GM12892 (cell line): ENCODE measurements at regions not wholly inside any gene's neighbourhood (a gene's known extent, or its start where the extent isn't known, plus 50 kb on each side); places are given as distances from the start of the nearest gene placed in this dataset.

ENCODE experiments used
- DNase-seq: peaks from one replicate; pipeline ENCODE4 v3.0.0; 2011; ENCODE audit not compliant: insufficient read length
- FAIRE-seq: peaks from 2 replicates; lab custom pipeline; 2011; peaks lifted over from hg19 to GRCh38; lab: Jason Lieb, UNC
- POLR2A ChIP-seq: IDR thresholded peaks from 2 replicates; pipeline ENCODE4 v1.6.1; 2011; ENCODE audit warnings: low read depth, low read length, control low read depth
- POLR2AphosphoS5 ChIP-seq: IDR thresholded peaks from 2 replicates; pipeline ENCODE4 v1.6.1; 2011; ENCODE audit warnings: low read depth, low read length, control low read depth
- TAF1 ChIP-seq: IDR thresholded peaks from 2 replicates; pipeline ENCODE4 v1.6.1; 2011; ENCODE audit warnings: low read depth, mild to moderate bottlenecking, control low read depth, low read length, borderline replicate concordance

- TF ChIP-seq POLR2A = no peak
- TF ChIP-seq TAF1 = no peak
- TF ChIP-seq POLR2AphosphoS5 = no peak
- DNase-seq (no peak), FAIRE-seq (no peak)
Measured at GRCh38 chr16:76213860-76214259, 63.3 kb upstream of the CNTNAP4 start.

- TF ChIP-seq POLR2AphosphoS5 (no peak), TAF1 (no peak), POLR2A (no peak)
- DNase-seq (no peak), FAIRE-seq (no peak)
Measured at GRCh38 chr16:76214856-76215255, 62.3 kb upstream of the CNTNAP4 start.

GRCh38 chr16:76222087-76222486, 55.1 kb upstream of the CNTNAP4 start:
- TF ChIP-seq TAF1 (no peak), POLR2A (no peak), POLR2AphosphoS5 (no peak)
- FAIRE-seq (no peak), DNase-seq (no peak)

GRCh38 chr16:76222853-76223252, 54.3 kb upstream of the CNTNAP4 start:
- DNase-seq = no peak

GRCh38 chr16:76226011-76226410, 51.2 kb upstream of the CNTNAP4 start:
- TF ChIP-seq POLR2A = no peak
- no peak for TF ChIP-seq POLR2AphosphoS5
- TF ChIP-seq TAF1 = no peak
- FAIRE-seq (no peak), DNase-seq (no peak)

More at GRCh38 chr16:76222853-76223252, 54.3 kb upstream of the CNTNAP4 start:
- FAIRE-seq = no peak
- TF ChIP-seq POLR2AphosphoS5 = no peak
- TF ChIP-seq POLR2A = no peak
- TF ChIP-seq TAF1 = no peak

GRCh38 chr16:76226481-76226880, 50.7 kb upstream of the CNTNAP4 start:
- FAIRE-seq = no peak
- TF ChIP-seq POLR2A (no peak), TAF1 (no peak), POLR2AphosphoS5 (no peak)
- DNase-seq = no peak
